Peyer's patch (tissue), 4 donors: ENCODE measurements at regions not wholly inside any gene's neighbourhood (a gene's known extent, or its start where the extent isn't known, plus 50 kb on each side); places are given as distances from the start of the nearest gene placed in this dataset.

ENCODE experiments used
- POLR2A ChIP-seq, 2 donors: fragments of 450-650 bp; IDR thresholded peaks; one replicate each; pipeline ENCODE4 v1.5.1; 2017; ENCODE audit warnings: antibody characterized with exemption in 2 of 2, mild to moderate bottlenecking in 2 of 2, moderate library complexity in 2 of 2
- TF ChIP-seq, protein P1 (sequence below), 6 experiments: fragments of 450-650 bp in 4 of 6; fragments of 200-600 bp in 2 of 6; sonication (generic) in 1 of 6; IDR thresholded peaks; one replicate each; pipeline ENCODE4 v1.5.1; 2017 to 2019; ENCODE audit warnings: antibody characterized with exemption in 6 of 6, mild to moderate bottlenecking in 3 of 6, moderate library complexity in 1 of 6

DNA sequence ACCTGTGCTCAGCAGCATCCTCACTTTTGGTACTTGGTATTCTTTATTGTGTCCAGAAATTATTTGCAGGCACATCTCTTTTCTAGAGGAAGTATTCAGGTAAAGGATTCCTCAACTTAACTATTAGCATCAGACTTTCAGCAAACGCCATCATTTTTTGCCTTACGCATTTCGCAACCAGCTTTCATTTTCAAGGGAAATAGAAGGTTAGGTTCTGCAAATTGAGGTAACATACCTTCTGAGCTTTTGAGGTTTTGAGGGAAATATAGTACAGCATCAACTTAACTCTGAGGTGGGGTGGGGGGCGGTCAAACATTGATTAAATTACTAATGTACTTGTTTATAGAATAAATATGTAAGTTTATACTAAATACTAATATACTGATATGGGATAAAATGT is 243.6 kb upstream of the RIMS1 start:
- no peak for TF ChIP-seq POLR2A (IDR thresholded peaks at IDR 0.05)
- TF ChIP-seq, protein P1, sequence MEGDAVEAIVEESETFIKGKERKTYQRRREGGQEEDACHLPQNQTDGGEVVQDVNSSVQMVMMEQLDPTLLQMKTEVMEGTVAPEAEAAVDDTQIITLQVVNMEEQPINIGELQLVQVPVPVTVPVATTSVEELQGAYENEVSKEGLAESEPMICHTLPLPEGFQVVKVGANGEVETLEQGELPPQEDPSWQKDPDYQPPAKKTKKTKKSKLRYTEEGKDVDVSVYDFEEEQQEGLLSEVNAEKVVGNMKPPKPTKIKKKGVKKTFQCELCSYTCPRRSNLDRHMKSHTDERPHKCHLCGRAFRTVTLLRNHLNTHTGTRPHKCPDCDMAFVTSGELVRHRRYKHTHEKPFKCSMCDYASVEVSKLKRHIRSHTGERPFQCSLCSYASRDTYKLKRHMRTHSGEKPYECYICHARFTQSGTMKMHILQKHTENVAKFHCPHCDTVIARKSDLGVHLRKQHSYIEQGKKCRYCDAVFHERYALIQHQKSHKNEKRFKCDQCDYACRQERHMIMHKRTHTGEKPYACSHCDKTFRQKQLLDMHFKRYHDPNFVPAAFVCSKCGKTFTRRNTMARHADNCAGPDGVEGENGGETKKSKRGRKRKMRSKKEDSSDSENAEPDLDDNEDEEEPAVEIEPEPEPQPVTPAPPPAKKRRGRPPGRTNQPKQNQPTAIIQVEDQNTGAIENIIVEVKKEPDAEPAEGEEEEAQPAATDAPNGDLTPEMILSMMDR (IDR thresholded peaks at IDR 0.05), result no peak
